Stimulated activated CD4-positive, alpha-beta T cell treated with anti-CD3 and anti-CD28 coated beads, Interleukin-4, amount 100 ng/mL, for 24 hours (primary cell): ENCODE measurements at regions not wholly inside any gene's neighbourhood (a gene's known extent, or its start where the extent isn't known, plus 50 kb on each side); places are given as distances from the start of the nearest gene placed in this dataset.

Experiments
- DNase-seq: peaks from one replicate; pipeline ENCODE4 v3.0.0-alpha.2; 2020

- DNase-seq, result no peak
These were observed 208.3 kb upstream of the RBMS3 start for GRCh38 chr3:29072611-29073010.

DNA sequence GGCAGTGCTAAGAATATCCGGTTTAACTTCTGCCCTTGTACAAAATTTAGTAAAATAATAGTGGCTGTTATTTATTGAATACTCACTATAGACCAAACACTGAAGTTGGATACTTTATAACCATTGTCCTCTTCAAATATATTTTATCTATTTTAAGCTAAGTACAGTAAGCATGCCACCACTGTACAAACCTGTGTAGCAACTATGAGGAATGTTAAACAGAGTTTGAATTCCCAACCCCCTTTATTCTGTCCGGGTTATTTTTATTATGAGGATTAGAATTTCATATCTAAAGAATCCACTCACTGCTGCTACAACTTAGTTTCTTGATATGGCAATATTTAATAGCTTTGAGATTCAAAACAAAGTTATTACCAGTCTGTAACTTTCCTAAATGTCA lies 203.5 kb upstream of the RBMS3 start:
- no peak for DNase-seq

- no peak for DNase-seq
These were observed 201.5 kb upstream of the RBMS3 start for GRCh38 chr3:29079358-29079757.

- no peak for DNase-seq
These were observed 199.9 kb upstream of the RBMS3 start for GRCh38 chr3:29080967-29081366.

DNA sequence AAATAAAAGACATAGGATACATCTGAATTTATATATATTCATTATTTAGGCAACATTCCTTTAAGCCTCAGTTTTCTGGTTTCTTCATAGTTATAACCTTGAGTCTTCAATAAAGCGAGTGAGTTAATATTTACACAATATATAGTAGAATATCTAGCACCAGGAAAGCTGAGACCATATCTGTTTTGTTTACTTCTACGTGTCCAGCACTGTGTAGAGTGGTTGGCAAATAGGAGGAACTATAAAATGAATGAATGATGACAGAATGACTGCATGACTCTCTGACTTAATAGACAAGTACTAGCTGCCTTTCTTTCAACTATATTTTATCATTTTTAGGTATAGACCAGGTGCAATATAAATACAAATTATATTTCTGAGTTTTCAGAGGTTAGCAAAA lies 197.8 kb upstream of the RBMS3 start:
- no peak for DNase-seq

- no peak for DNase-seq
These were observed 197.2 kb upstream of the RBMS3 start for GRCh38 chr3:29083676-29084075.

GRCh38 chr3:29088579-29088978 lies 192.3 kb upstream of the RBMS3 start:
- DNase-seq, result no peak

GRCh38 chr3:29090912-29091597 lies 189.8 kb upstream of the RBMS3 start:
- DNase-seq, result no peak

- no peak for DNase-seq
These were observed 189.2 kb upstream of the RBMS3 start for GRCh38 chr3:29091599-29092189.

GRCh38 chr3:29092348-29092747 lies 188.5 kb upstream of the RBMS3 start:
- no peak for DNase-seq

DNA sequence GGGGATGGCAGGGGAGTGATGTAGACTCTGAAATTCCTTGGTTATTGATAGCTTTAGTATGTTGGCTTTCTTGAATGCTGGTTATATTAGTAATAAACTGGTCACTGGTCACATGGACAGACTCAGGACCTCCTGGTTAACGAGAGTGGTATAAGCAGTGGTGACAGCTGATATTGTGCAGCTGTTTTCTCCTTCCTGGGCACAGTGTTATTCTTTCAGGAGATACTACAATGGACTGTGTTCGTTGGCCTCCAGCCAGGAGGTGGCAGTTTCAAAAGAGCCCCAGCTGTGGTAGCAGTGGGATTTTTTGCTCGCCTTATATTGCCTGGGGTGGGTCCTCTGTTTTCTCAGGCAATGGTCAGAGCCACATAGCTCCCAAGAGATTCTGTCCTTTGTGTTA lies 181.6 kb upstream of the RBMS3 start:
- DNase-seq, result no peak

- DNase-seq, result no peak
These were observed 181.1 kb upstream of the RBMS3 start for GRCh38 chr3:29099775-29100174.

DNA sequence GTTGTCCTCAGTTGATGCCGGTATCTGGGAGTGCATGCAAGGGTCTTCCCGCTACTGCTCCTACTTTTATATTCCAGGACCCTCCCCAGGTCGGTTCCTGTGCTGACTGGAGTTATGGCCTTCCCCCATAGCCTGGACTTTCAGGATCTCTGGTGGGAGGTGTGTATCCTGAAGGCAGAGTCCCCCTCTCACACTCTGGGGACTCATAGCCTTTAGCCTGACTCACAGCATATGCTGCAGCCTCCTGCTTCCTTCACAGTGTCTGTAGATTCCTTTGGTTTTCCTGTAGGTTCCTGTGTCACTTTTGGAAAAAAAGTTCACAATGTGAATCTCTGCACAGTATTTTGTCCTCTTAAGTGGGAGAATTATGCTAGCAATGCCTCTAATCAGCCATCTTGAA lies 180.6 kb upstream of the RBMS3 start:
- no peak for DNase-seq

- no peak for DNase-seq
These were observed 152.9 kb upstream of the RBMS3 start for GRCh38 chr3:29128001-29128400.

GRCh38 chr3:29137601-29138000 lies 143.3 kb upstream of the RBMS3 start:
- DNase-seq, result no peak

DNA sequence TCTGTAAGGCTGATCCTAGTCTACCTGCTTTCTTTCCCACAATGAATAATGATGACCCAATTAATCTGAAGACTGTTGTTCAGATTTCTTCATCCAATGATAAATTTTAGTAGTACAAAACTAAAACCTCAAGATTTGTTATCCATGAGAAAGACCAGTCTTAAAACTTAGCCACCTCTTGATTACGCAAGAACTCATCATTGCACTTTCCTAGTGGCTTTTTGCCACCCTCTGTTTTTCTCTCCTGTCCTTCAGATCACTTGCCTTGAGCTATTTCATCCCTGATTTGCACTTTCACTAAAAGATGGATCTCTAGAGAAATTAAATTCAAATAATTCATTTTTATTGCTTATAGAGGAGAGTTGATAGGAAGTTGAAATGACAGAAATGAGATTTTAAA lies 142.7 kb upstream of the RBMS3 start:
- no peak for DNase-seq

DNA sequence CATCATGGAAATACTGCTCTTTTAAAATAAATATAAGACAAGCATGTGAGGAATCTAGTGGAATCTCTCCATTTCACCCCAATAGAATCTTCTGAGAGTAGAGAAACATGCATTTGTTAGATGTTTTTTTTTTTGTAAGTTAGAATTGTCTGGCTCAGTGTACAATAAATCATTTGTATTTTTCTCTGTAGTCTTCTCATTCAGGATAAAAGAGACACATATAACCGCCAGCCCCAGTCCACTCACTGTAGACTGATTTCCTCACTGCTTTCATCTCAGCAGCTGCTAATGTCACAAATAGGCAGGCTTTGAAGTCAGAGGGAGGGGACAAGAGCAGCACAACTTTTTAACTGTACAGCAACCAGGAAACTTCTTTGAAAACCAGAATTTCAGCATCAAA lies 140.2 kb upstream of the RBMS3 start:
- DNase-seq, result no peak

- no peak for DNase-seq
These were observed 139.5 kb upstream of the RBMS3 start for GRCh38 chr3:29141197-29141917.

DNA sequence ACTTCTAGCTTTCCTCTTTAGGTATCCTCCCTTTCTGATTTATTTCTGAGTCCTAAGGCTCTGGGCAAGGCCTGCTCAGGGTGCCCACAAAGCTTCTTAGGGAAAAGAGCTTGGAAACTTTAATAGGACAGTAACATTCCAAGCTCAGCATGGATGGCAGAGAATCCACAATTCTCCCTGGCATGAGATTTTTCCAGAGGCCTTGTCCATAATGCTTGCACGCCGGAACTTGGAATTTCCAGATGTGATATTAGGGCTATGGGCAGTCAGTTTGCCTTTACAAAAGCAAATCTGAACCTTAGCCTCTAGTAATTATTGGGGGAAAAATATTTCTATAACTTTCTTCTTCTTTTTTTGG lies 139.0 kb upstream of the RBMS3 start:
- no peak for DNase-seq

DNA sequence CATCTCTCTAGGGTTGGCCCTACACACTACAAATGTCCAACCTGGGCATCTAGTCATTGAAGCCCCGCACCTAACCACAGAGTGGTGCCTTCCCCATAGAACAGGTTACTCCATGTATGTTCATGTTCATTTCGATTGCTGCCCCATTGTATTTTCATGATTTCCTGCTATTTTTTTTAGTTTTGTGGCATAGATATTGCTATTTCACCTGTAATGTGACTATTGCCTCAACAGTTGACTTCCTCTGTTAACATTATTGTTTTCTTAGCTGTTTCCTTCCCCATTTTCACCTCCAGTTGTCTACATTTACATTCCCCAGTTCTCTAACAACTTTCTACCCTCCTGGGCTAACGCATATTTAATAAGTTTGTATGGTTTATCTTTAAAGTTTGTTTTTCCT lies 137.7 kb upstream of the RBMS3 start:
- no peak for DNase-seq

DNA sequence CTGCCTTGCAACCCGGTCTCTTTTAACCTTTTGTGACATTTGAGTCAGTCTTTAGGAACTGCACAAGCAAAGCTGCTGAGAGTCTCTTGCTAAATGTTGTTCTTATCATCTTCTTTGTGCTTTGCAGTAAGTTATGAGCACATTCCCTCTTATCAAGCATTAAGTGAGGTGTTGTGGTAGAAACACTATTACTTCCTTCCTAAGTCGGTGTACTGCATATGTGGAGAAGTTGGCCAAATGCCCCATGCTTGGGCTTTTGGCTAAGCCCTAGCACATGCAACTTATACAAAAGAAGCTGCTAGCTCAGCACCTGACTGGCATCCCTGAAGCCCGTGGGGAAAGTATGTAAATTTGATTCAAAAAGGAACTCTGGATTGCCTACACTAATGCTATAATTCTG lies 136.5 kb upstream of the RBMS3 start:
- no peak for DNase-seq

- no peak for DNase-seq
These were observed 136.1 kb upstream of the RBMS3 start for GRCh38 chr3:29144807-29145206.

- no peak for DNase-seq
These were observed 135.5 kb upstream of the RBMS3 start for GRCh38 chr3:29145360-29145759.

- DNase-seq, result no peak
These were observed 128.5 kb upstream of the RBMS3 start for GRCh38 chr3:29152379-29152778.

- DNase-seq, result peak; percentile 7
These were observed 127.1 kb upstream of the RBMS3 start for GRCh38 chr3:29153811-29154210.
